H9 (cell line): ENCODE measurements at regions not wholly inside any gene's neighbourhood (a gene's known extent, or its start where the extent isn't known, plus 50 kb on each side); places are given as distances from the start of the nearest gene placed in this dataset.

Source experiments
- DNase-seq: peaks from one replicate; pipeline ENCODE4 v3.0.0-alpha.2; 2017
- H2AFZ ChIP-seq: one replicate; pipeline ENCODE4 v1.6.1; 2013; ENCODE audit warnings: mild to moderate bottlenecking, low read length, control low read depth, moderate library complexity
- H2AK5ac ChIP-seq: 2 replicates; pipeline ENCODE4 v1.6.1; 2013; ENCODE audit warnings: low read length, control low read depth, mixed read lengths; ENCODE audit not compliant: insufficient read length
- H2BK120ac ChIP-seq: one replicate; pipeline ENCODE4 v1.6.1; 2013; ENCODE audit warnings: low read depth, mild to moderate bottlenecking, low read length, control low read depth, inconsistent platforms; ENCODE audit not compliant: poor library complexity, severe bottlenecking
- H2BK12ac ChIP-seq: 2 replicates; pipeline ENCODE4 v1.6.1; 2013; ENCODE audit warnings: low read length, control low read depth, mixed read lengths, low read depth; ENCODE audit not compliant: insufficient read length
- H2BK15ac ChIP-seq: 2 replicates; pipeline ENCODE4 v1.6.1; 2013; ENCODE audit warnings: low read depth, low read length, control low read depth
- H2BK20ac ChIP-seq: one replicate; pipeline ENCODE4 v1.6.1; 2013; ENCODE audit warnings: low read depth, mild to moderate bottlenecking, low read length, control low read depth, inconsistent platforms; ENCODE audit not compliant: poor library complexity, severe bottlenecking
- H2BK5ac ChIP-seq: 2 replicates; pipeline ENCODE4 v1.6.1; 2013; ENCODE audit warnings: low read length, control low read depth, mixed read lengths; ENCODE audit not compliant: insufficient read length
- H3K14ac ChIP-seq: 2 replicates; pipeline ENCODE4 v1.6.1; 2013; ENCODE audit warnings: low read length, control low read depth; ENCODE audit not compliant: insufficient read depth
- H3K18ac ChIP-seq: 2 replicates; pipeline ENCODE4 v1.6.1; 2013; ENCODE audit warnings: low read depth, mild to moderate bottlenecking, mixed read lengths, low read length, control low read depth; ENCODE audit not compliant: insufficient read length
- H3K23ac ChIP-seq: 2 replicates; pipeline ENCODE4 v1.6.1; 2013; ENCODE audit warnings: low read length, control low read depth, mixed read lengths, low read depth; ENCODE audit not compliant: insufficient read length
- H3K23me2 ChIP-seq: 2 replicates; pipeline ENCODE4 v1.6.1; 2013; ENCODE audit warnings: low read depth, mild to moderate bottlenecking, mixed read lengths, low read length, control low read depth; ENCODE audit not compliant: insufficient read length, poor library complexity, severe bottlenecking
- H3K27ac ChIP-seq: 2 replicates; pipeline ENCODE4 v1.5.1; 2013; ENCODE audit warnings: low read length, control low read depth, mixed read lengths, low read depth; ENCODE audit not compliant: insufficient read length
- H3K27me3 ChIP-seq: 2 replicates; pipeline ENCODE4 v1.6.1; 2013; ENCODE audit warnings: low read length, control low read depth, inconsistent platforms; ENCODE audit not compliant: insufficient read depth
- H3K4ac ChIP-seq: 2 replicates; pipeline ENCODE4 v1.6.1; 2013; ENCODE audit warnings: low read depth, mild to moderate bottlenecking, control low read depth, inconsistent platforms, low read length, moderate library complexity
- H3K4me1 ChIP-seq: 2 replicates; pipeline ENCODE4 v1.6.1; 2013; ENCODE audit warnings: low read length, control low read depth, inconsistent platforms; ENCODE audit not compliant: insufficient read depth
- H3K4me2 ChIP-seq: 2 replicates; pipeline ENCODE4 v1.6.1; 2013; ENCODE audit warnings: low read length, control low read depth, mixed read lengths; ENCODE audit not compliant: insufficient read length, insufficient read depth
- H3K56ac ChIP-seq: 2 replicates; pipeline ENCODE4 v1.6.1; 2013; ENCODE audit warnings: low read depth, mild to moderate bottlenecking, mixed read lengths, low read length, control low read depth; ENCODE audit not compliant: insufficient read length
- H3K79me1 ChIP-seq: 2 replicates; pipeline ENCODE4 v1.6.1; 2013; ENCODE audit warnings: low read depth, mild to moderate bottlenecking, moderate library complexity, low read length, control low read depth, inconsistent platforms; ENCODE audit not compliant: insufficient read depth, poor library complexity, severe bottlenecking
- H3K79me2 ChIP-seq: 2 replicates; pipeline ENCODE4 v1.6.1; 2013; ENCODE audit warnings: low read length, control low read depth, inconsistent platforms; ENCODE audit not compliant: insufficient read depth
- H3K9ac ChIP-seq: 2 replicates; pipeline ENCODE4 v1.6.1; 2013; ENCODE audit warnings: low read length, control low read depth, mixed read lengths; ENCODE audit not compliant: insufficient read length; ENCODE audit errors: extremely low read depth
- H3K9me3 ChIP-seq: one replicate; pipeline ENCODE4 v1.6.1; 2013; ENCODE audit warnings: low read depth, low read length, inconsistent platforms; ENCODE audit not compliant: control insufficient read depth
- H3T11ph ChIP-seq: one replicate; pipeline ENCODE4 v1.6.1; 2013; ENCODE audit warnings: mild to moderate bottlenecking, low read length, control low read depth, inconsistent platforms
- H4K20me1 ChIP-seq: one replicate; pipeline ENCODE4 v1.6.1; 2013; ENCODE audit not compliant: control insufficient read depth, insufficient read length, insufficient read depth
- H4K5ac ChIP-seq: 2 replicates; pipeline ENCODE4 v1.6.1; 2013; ENCODE audit warnings: low read depth, mild to moderate bottlenecking, mixed read lengths, low read length, control low read depth; ENCODE audit not compliant: insufficient read length
- H4K8ac ChIP-seq: replicated peaks from 2 replicates; pipeline ENCODE4 v1.6.1; 2013; ENCODE audit warnings: low read length, control low read depth, mixed read lengths, low read depth; ENCODE audit not compliant: insufficient read length
- H4K91ac ChIP-seq: 2 replicates; pipeline ENCODE4 v1.6.1; 2013; ENCODE audit warnings: low read depth, mild to moderate bottlenecking, moderate library complexity, mixed read lengths, low read length, control low read depth; ENCODE audit not compliant: insufficient read length
- H3K27ac Mint-ChIP-seq, 3 experiments: 2 replicates in 2 of 3; 3 replicates in 1 of 3; pipeline ENCODE4 v1.8.0; 2020 to 2021; ENCODE audit warnings: mixed read lengths in 3 of 3, mild to moderate bottlenecking in 1 of 3, moderate library complexity in 1 of 3
- H3K27me3 Mint-ChIP-seq: 2 replicates; pipeline ENCODE4 v1.8.0; 2021; ENCODE audit warnings: low read depth, mild to moderate bottlenecking, moderate library complexity, mixed read lengths
- H3K36me3 Mint-ChIP-seq, 3 experiments: 2 replicates in 2 of 3; 3 replicates in 1 of 3; pipeline ENCODE4 v1.8.0; 2020 to 2021; ENCODE audit warnings: low read depth in 3 of 3, mixed read lengths in 3 of 3; ENCODE audit not compliant: insufficient read depth in 1 of 3
- H3K4me1 Mint-ChIP-seq, 2 experiments: 2 replicates each; pipeline ENCODE4 v1.8.0; 2020; ENCODE audit warnings: mixed read lengths in 2 of 2
- H3K4me3 Mint-ChIP-seq, 2 experiments: 2 replicates in 1 of 2; 3 replicates in 1 of 2; pipeline ENCODE4 v1.8.0; 2020 to 2021; ENCODE audit warnings: mild to moderate bottlenecking in 2 of 2, mixed read lengths in 2 of 2, moderate library complexity in 1 of 2
- H3K9me3 Mint-ChIP-seq, 2 experiments: 2 replicates in 1 of 2; 3 replicates in 1 of 2; pipeline ENCODE4 v1.8.0; 2020; ENCODE audit warnings: mild to moderate bottlenecking in 2 of 2, mixed read lengths in 2 of 2, moderate library complexity in 1 of 2
- CTCF ChIP-seq: fragments of 200-600 bp; sonication (generic); conservative IDR thresholded peaks from 3 replicates; pipeline ENCODE4 v1.8.0; 2021; ENCODE audit warnings: antibody characterized with exemption, mild to moderate bottlenecking
- WGBS: extraction: QIAGEN DNeasy Blood & Tissue Kit; methylation state at CpG from one replicate; pipeline ENCODE4 v1.1.7; 2013; ENCODE audit warnings: missing lambda C conversion rate, low lambda C conversion rate, mixed read lengths; ENCODE audit not compliant: insufficient read length; ENCODE audit errors: extremely low coverage; 5-methylcytosine and 5-hydroxymethylcytosine counted together

- H3K27ac Mint-ChIP-seq: no peak overlapping the region
These were observed 73.6 kb upstream of the PDZD8 start for GRCh38 chr10:117448802-117449201.

More at GRCh38 chr10:117448802-117449201, 73.6 kb upstream of the PDZD8 start:
- Histone ChIP-seq H2BK12ac (no peak overlapping the region), H2BK20ac (no peak overlapping the region), H3K18ac (no peak overlapping the region), H2BK15ac (no peak overlapping the region), H2BK120ac (no peak overlapping the region), H3K27ac (no peak overlapping the region), H3K9ac (no peak overlapping the region), H3K9me3 (peaks cover 15% of the 10 kb centered on the region), H2AK5ac (no peak overlapping the region), H3K23ac (no peak overlapping the region), H4K91ac (no peak overlapping the region), H4K8ac (no peak overlapping the region), H2AFZ (no peak overlapping the region), H4K20me1 (no peaks in the 10 kb centered on the region), H2BK5ac (no peak overlapping the region), H3K4ac (no peak overlapping the region), H3K27me3 (no peaks in the 10 kb centered on the region), H3K4me1 (no peaks in the 10 kb centered on the region), H3K4me2 (no peak overlapping the region), H3K56ac (no peak overlapping the region), H3K14ac (no peak overlapping the region), H4K5ac (no peak overlapping the region), H3K79me1 (no peaks in the 10 kb centered on the region), H3T11ph (no peak overlapping the region), H3K23me2 (no peaks in the 10 kb centered on the region), H3K79me2 (no peaks in the 10 kb centered on the region)
- DNase-seq: no peak
- Mint-ChIP-seq H3K4me1 (peaks cover 2% of the 10 kb centered on the region in 2 experiments; a peak in 2 of 4 replicates), H3K27me3 (peaks cover 19% of the 10 kb centered on the region), H3K36me3 (peaks cover 15 to 43% (median 16%) of the 10 kb centered on the region in 3 experiments), H3K9me3 (peaks cover 45 to 50% of the 10 kb centered on the region in 2 experiments), H3K4me3 (no peak overlapping the region)
- TF ChIP-seq CTCF: no peak
- no CpG with 5 or more reads among the region's 5 CpGs for WGBS
